Endothelial cell of umbilical vein (primary cell): ENCODE measurements at regions not wholly inside any gene's neighbourhood (a gene's known extent, or its start where the extent isn't known, plus 50 kb on each side); places are given as distances from the start of the nearest gene placed in this dataset.

ENCODE experiments used
- EZH2 ChIP-seq: IDR thresholded peaks from 2 replicates; pipeline ENCODE4 v1.6.1; 2012; ENCODE audit warnings: borderline replicate concordance, low read depth, mild to moderate bottlenecking, moderate library complexity, low read length, inconsistent platforms; ENCODE audit not compliant: severe bottlenecking
- FOS ChIP-seq: IDR thresholded peaks from 2 replicates; pipeline ENCODE4 v1.6.1; 2011; ENCODE audit warnings: mild to moderate bottlenecking, low read length, moderate library complexity, borderline replicate concordance; ENCODE audit not compliant: insufficient read depth
- MYC ChIP-seq: IDR thresholded peaks from one replicate; pipeline ENCODE4 v1.6.1; 2011; ENCODE audit warnings: mild to moderate bottlenecking, low read depth, low read length
- POLR2A ChIP-seq: IDR thresholded peaks from 2 replicates; pipeline ENCODE4 v1.6.1; 2012; ENCODE audit warnings: low read depth, mild to moderate bottlenecking, control low read depth, low read length
- TF ChIP-seq, protein P1 (sequence below), 2 donors: IDR thresholded peaks; 1 replicate in 1 of 2; 2 replicates in 1 of 2; pipeline ENCODE4 v1.5.1; 2011; ENCODE audit warnings: low read length in 2 of 2, mild to moderate bottlenecking in 2 of 2, moderate library complexity in 2 of 2, control low read depth in 1 of 2, inconsistent platforms in 1 of 2, low read depth in 1 of 2; ENCODE audit not compliant: insufficient read depth in 1 of 2; ENCODE audit errors: extremely low read depth in 1 of 2

DNA sequence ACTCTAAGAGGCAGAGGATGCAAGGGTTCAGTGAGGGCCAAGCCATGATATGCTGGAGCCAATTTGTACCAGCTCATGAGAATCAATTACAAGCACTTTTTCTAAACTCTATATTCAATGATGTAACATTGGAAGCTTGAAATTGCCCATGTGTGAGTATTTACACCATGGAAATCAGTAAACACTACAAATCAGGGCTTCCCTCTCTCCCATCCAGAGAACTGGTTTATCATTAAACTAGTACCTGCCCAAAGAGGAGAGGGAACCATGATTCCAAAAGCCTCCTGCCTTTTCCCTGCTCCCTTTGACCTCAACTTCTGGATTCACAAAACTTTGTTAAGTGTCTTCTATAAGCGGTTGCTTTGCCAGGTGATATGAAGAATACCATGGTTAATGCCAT lies 52.5 kb upstream of the BICC1 start:
- TF ChIP-seq EZH2 (no peak), POLR2A (no peak), FOS (no peak), MYC (no peak)
- TF ChIP-seq, protein P1, sequence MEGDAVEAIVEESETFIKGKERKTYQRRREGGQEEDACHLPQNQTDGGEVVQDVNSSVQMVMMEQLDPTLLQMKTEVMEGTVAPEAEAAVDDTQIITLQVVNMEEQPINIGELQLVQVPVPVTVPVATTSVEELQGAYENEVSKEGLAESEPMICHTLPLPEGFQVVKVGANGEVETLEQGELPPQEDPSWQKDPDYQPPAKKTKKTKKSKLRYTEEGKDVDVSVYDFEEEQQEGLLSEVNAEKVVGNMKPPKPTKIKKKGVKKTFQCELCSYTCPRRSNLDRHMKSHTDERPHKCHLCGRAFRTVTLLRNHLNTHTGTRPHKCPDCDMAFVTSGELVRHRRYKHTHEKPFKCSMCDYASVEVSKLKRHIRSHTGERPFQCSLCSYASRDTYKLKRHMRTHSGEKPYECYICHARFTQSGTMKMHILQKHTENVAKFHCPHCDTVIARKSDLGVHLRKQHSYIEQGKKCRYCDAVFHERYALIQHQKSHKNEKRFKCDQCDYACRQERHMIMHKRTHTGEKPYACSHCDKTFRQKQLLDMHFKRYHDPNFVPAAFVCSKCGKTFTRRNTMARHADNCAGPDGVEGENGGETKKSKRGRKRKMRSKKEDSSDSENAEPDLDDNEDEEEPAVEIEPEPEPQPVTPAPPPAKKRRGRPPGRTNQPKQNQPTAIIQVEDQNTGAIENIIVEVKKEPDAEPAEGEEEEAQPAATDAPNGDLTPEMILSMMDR (IDR thresholded peaks at IDR 0.05; ENCODE audit: extremely low read depth in 1 of 2, insufficient read depth in 1 of 2, low read depth in 1 of 2, low read length in 2 of 2) = no peak
